ENCODE measurements at regions not wholly inside any gene's neighbourhood (a gene's known extent, or its start where the extent isn't known, plus 50 kb on each side); places are given as distances from the start of the nearest gene placed in this dataset.

GRCh38 chr6:80767808-80768207 is 661.3 kb downstream of the BCKDHB start:
- TF ChIP-seq EZH2phosphoT487 (IDR thresholded peaks at IDR 0.05; ENCODE audit: borderline replicate concordance, low read depth, low read length) = no peak
- no peak for TF ChIP-seq CTCF (conservative IDR thresholded peaks at IDR 0.05; ENCODE audit: low read length)
